NCI-H2029 treated with DMSO at 0.1 percent for 48 hours (cell line): ENCODE measurements at regions not wholly inside any gene's neighbourhood (a gene's known extent, or its start where the extent isn't known, plus 50 kb on each side); places are given as distances from the start of the nearest gene placed in this dataset.
A peak's percentile ranks its signal among the peaks of the same experiment; 100 is the strongest.

Experiments
- DNase-seq: peaks from one replicate; lab custom pipeline; 2025; lab: John Stamatoyannopoulos, UW

- no peak for DNase-seq
Measured at GRCh38 chr22:26847046-26847445, 189.7 kb downstream of the MIAT start.

- no peak for DNase-seq
Measured at GRCh38 chr22:26847816-26848215, 190.4 kb downstream of the MIAT start.

GRCh38 chr22:26848244-26848920, 191.0 kb downstream of the MIAT start:
- no peak for DNase-seq

- no peak for DNase-seq
Measured at GRCh38 chr22:26849575-26849974, 192.2 kb downstream of the MIAT start.

GRCh38 chr22:26851125-26851524, 193.7 kb downstream of the MIAT start:
- no peak for DNase-seq

- DNase-seq, result no peak
Measured at GRCh38 chr22:26852176-26852575, 194.8 kb downstream of the MIAT start.

GRCh38 chr22:26853071-26853470, 195.7 kb downstream of the MIAT start:
- no peak for DNase-seq

- no peak for DNase-seq
Measured at GRCh38 chr22:26853495-26853894, 196.1 kb downstream of the MIAT start.

- DNase-seq, result no peak
Measured at GRCh38 chr22:26857169-26857568, 199.8 kb downstream of the MIAT start.

- no peak for DNase-seq
Measured at GRCh38 chr22:26860301-26860700, 202.9 kb downstream of the MIAT start.

- DNase-seq, result no peak
Measured at GRCh38 chr22:26865021-26865420, 207.6 kb downstream of the MIAT start.

- peak; percentile 54 for DNase-seq
Measured at GRCh38 chr22:26883393-26883792, 226.0 kb downstream of the MIAT start.

- no peak for DNase-seq
Measured at GRCh38 chr22:26884921-26885320, 227.5 kb downstream of the MIAT start.

- no peak for DNase-seq
Measured at GRCh38 chr22:26885441-26886261, 228.3 kb downstream of the MIAT start.

GRCh38 chr22:26887456-26887855, 230.1 kb downstream of the MIAT start:
- no peak for DNase-seq

GRCh38 chr22:26887916-26888315, 230.5 kb downstream of the MIAT start:
- DNase-seq, result no peak

GRCh38 chr22:26888887-26889286, 231.5 kb downstream of the MIAT start:
- DNase-seq, result no peak

GRCh38 chr22:26889802-26890201, 232.4 kb downstream of the MIAT start:
- DNase-seq, result no peak

GRCh38 chr22:26890870-26891269, 233.5 kb downstream of the MIAT start:
- DNase-seq, result no peak

GRCh38 chr22:26891429-26891828, 234.0 kb downstream of the MIAT start:
- DNase-seq, result no peak

GRCh38 chr22:26892166-26893041, 235.0 kb downstream of the MIAT start:
- peak; percentile 77 for DNase-seq
